Astrocyte (in vitro differentiated cells and primary cell): ENCODE measurements at regions not wholly inside any gene's neighbourhood (a gene's known extent, or its start where the extent isn't known, plus 50 kb on each side); places are given as distances from the start of the nearest gene placed in this dataset.

ENCODE experiments used
- EZH2 ChIP-seq: IDR thresholded peaks from 2 replicates; pipeline ENCODE4 v1.6.1; 2012; ENCODE audit warnings: mild to moderate bottlenecking, low read length, inconsistent platforms; ENCODE audit not compliant: insufficient read depth
- TF ChIP-seq, protein P1 (sequence below): IDR thresholded peaks from 2 replicates; pipeline ENCODE4 v1.5.1; 2011; ENCODE audit warnings: low read depth, mild to moderate bottlenecking, inconsistent platforms, low read length, moderate library complexity; ENCODE audit not compliant: insufficient read depth

- TF ChIP-seq, protein P1, sequence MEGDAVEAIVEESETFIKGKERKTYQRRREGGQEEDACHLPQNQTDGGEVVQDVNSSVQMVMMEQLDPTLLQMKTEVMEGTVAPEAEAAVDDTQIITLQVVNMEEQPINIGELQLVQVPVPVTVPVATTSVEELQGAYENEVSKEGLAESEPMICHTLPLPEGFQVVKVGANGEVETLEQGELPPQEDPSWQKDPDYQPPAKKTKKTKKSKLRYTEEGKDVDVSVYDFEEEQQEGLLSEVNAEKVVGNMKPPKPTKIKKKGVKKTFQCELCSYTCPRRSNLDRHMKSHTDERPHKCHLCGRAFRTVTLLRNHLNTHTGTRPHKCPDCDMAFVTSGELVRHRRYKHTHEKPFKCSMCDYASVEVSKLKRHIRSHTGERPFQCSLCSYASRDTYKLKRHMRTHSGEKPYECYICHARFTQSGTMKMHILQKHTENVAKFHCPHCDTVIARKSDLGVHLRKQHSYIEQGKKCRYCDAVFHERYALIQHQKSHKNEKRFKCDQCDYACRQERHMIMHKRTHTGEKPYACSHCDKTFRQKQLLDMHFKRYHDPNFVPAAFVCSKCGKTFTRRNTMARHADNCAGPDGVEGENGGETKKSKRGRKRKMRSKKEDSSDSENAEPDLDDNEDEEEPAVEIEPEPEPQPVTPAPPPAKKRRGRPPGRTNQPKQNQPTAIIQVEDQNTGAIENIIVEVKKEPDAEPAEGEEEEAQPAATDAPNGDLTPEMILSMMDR: no peak
- no peak for TF ChIP-seq EZH2
These were observed 183.4 kb downstream of the BUD13 start for GRCh38 chr11:116589402-116589801.
